Large intestine (tissue), 3 donors: ENCODE measurements at regions not wholly inside any gene's neighbourhood (a gene's known extent, or its start where the extent isn't known, plus 50 kb on each side); places are given as distances from the start of the nearest gene placed in this dataset.
A peak's percentile ranks its signal among the peaks of the same experiment; 100 is the strongest.

Experiments
- DNase-seq, 2 donors: peaks; one replicate each; pipeline versions ENCODE4 v3.0.0 to v3.0.0-alpha.2; 2013
- H3K27ac ChIP-seq: one replicate; pipeline ENCODE4 v1.5.1; 2013; ENCODE audit warnings: low read length
- H3K27me3 ChIP-seq: 2 replicates; pipeline ENCODE4 v1.6.1; 2013; ENCODE audit warnings: low read length; ENCODE audit not compliant: control insufficient read depth, insufficient read depth
- H3K36me3 ChIP-seq: 2 replicates; pipeline ENCODE4 v1.6.1; 2013; ENCODE audit warnings: low read length; ENCODE audit not compliant: control insufficient read depth, insufficient read depth
- H3K4me1 ChIP-seq: one replicate; pipeline ENCODE4 v1.6.1; 2013; ENCODE audit warnings: low read length; ENCODE audit not compliant: control insufficient read depth, insufficient read depth
- H3K4me3 ChIP-seq: one replicate; pipeline ENCODE4 v1.5.1; 2013; ENCODE audit warnings: low read length
- H3K9me3 ChIP-seq: one replicate; pipeline ENCODE4 v1.6.1; 2013; ENCODE audit warnings: mild to moderate bottlenecking, low read depth, low read length, moderate library complexity; ENCODE audit not compliant: control insufficient read depth
- WGBS: methylation state at CpG from one replicate; pipeline ENCODE4 v1.1.5; 2013; ENCODE audit warnings: low lambda C conversion rate; ENCODE audit not compliant: insufficient coverage; 5-methylcytosine and 5-hydroxymethylcytosine counted together

DNA sequence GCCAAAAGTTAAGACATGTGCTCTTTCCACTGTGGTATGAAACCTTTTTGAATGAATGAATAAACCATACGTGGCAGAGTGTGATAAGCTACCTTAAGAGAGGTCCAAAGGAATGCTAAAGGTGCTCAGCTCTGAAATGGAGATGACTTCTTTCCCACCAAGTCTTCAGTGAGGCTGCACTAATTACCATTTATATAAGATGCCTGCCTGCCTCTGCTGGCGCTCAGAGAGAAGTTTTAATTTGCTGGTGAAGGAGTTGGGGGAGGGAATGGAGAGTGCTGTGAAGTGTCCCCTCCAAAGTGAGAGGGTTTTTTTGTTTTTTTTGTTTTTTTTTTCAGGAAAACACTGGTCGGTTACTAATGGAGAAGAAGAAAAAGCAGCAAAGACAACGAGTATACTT is 559.0 kb downstream of the OMA1 start:
- Histone ChIP-seq H3K9me3 (no peaks in the 10 kb centered on the region), H3K36me3 (no peaks in the 10 kb centered on the region), H3K4me1 (no peaks in the 10 kb centered on the region), H3K27ac (no peak overlapping the region), H3K27me3 (no peaks in the 10 kb centered on the region), H3K4me3 (no peak overlapping the region)
- 66% methylated on average over 2 of the region's 4 CpGs for WGBS
- no peak for DNase-seq

DNA sequence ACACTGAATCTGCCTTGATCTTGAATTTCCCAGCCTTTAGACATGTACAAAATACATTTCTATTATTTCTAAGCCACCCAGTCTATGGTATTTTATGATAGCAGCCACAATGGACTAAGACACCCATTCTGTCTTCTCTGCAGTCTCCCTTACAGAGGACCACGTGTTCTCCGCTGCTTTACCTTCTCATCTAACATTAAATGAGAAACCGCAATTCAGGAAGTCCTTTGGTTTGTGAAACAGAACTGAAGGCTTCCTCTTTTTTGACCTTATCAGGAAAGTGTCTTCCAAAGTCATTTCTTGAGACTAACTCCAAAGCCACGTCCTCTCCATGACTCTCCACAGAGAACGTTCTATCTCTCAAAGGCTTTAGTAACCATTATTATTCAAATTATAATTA is 560.1 kb downstream of the OMA1 start:
- WGBS: 50% methylated on average over 3 of the region's 5 CpGs
- H3K36me3 ChIP-seq: no peaks in the 10 kb centered on the region
- no peaks in the 10 kb centered on the region for H3K9me3 ChIP-seq

GRCh38 chr1:57984277-57984676 is 560.4 kb upstream of the DAB1 start:
- Histone ChIP-seq H3K27me3 (no peaks in the 10 kb centered on the region), H3K4me3 (no peak overlapping the region), H3K4me1 (no peaks in the 10 kb centered on the region), H3K36me3 (no peaks in the 10 kb centered on the region), H3K27ac (no peak overlapping the region), H3K9me3 (no peaks in the 10 kb centered on the region)
- no peak for DNase-seq

More for the DNA sequence above, 560.1 kb downstream of the OMA1 start:
- no peak for DNase-seq
- no peak overlapping the region for H3K4me3 ChIP-seq
- H3K27ac ChIP-seq: no peak overlapping the region
- H3K4me1 ChIP-seq: no peaks in the 10 kb centered on the region
- H3K27me3 ChIP-seq: no peaks in the 10 kb centered on the region

DNA sequence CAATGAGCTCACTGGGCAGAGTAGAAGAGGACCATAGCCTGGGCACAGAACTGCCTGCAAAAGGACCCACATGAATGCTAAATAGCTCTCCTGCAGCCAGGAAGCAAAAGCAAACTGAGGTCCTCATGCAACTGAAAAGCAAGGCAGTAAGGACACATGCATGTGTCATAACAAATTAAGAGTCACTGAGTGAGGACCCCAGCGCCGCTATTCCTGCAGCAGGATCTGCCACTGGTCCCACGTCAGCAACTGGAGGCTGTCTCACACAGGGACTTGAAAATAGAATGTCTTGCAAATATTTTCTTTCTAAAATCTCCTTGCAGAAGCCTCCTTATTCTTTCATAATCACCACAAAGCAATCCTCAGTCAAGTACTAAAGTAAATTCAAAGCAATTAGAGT is 559.6 kb upstream of the DAB1 start:
- Histone ChIP-seq H3K4me1 (no peaks in the 10 kb centered on the region), H3K27ac (no peak overlapping the region), H3K27me3 (no peaks in the 10 kb centered on the region), H3K36me3 (no peaks in the 10 kb centered on the region), H3K4me3 (no peak overlapping the region), H3K9me3 (no peaks in the 10 kb centered on the region)
- WGBS: no CpG with 5 or more reads among the region's 3 CpGs
- no peak for DNase-seq

DNA sequence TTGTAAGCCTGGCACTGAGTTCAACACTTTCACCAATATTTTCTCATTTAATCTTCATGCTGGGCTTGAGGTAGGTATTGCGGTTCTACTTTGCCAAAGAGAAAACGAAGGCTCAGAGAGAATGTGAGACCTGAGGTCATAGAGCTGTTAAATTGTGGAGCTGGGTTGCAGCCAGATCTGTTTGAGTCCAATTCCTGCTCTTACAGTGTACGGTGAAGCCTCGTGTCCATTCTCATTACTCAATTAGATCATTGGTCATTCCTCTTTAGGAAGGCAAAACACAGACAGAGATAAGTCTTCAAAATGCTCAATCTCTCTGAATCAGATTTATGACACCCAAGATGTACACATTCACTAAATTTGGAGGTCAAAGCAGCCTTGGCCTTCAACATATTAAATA is 559.0 kb upstream of the DAB1 start:
- Histone ChIP-seq H3K4me1 (no peaks in the 10 kb centered on the region), H3K27me3 (no peaks in the 10 kb centered on the region), H3K4me3 (no peak overlapping the region), H3K36me3 (no peaks in the 10 kb centered on the region), H3K9me3 (no peaks in the 10 kb centered on the region), H3K27ac (no peak overlapping the region)
- DNase-seq: no peak
- no CpG with 5 or more reads among the region's 4 CpGs for WGBS

DNA sequence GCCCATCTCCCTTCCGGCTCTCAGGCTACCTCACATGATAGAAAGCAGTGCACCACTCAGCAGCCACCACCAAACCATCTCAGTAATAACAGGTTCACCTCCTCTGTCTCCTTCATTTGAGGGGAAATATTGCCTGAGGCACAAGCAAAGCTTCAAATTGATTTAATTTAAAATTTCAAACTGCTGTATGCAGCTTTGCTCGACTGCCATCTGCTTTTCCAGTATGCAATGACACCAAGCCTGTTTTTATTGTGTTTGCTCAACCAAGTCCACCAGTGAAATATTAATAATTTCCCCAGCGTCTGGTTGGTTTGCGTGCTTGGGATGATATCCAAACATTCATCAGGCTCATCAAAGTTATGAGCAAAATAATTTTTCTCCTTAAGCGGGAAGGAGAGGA is 552.4 kb upstream of the DAB1 start:
- DNase-seq: no peak
- Histone ChIP-seq H3K4me1 (no peaks in the 10 kb centered on the region), H3K36me3 (no peaks in the 10 kb centered on the region), H3K4me3 (no peak overlapping the region), H3K9me3 (no peaks in the 10 kb centered on the region), H3K27ac (no peak overlapping the region), H3K27me3 (peaks cover 1% of the 10 kb centered on the region)
- 67% methylated on average over 1 of the region's 5 CpGs for WGBS

DNA sequence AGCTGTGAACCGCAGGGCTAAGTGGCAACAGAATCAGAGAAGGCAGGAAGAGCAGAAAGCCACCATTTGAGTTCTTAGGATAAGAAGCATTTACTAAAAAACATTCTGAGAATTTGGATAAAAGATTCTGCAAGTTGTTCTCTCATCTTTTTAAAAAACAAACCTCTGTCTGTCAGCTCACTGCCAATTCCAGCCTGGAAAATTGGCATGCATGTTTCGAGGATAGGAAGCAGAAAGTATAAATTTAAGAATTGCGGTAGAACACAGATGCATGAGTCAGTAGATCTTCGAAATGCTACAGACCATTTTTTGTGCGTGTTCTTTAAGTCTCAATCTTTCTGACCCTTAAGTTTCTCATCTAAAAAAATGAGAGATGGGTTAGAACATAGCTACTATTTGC is 544.5 kb upstream of the DAB1 start:
- no peak overlapping the region for H3K27ac ChIP-seq
- no peak for DNase-seq
- no peaks in the 10 kb centered on the region for H3K9me3 ChIP-seq
- H3K4me3 ChIP-seq: no peak overlapping the region
- WGBS: 100% methylated on average over 1 of the region's 5 CpGs
- no peaks in the 10 kb centered on the region for H3K4me1 ChIP-seq
- H3K27me3 ChIP-seq: peaks cover 5% of the 10 kb centered on the region
- no peaks in the 10 kb centered on the region for H3K36me3 ChIP-seq

DNA sequence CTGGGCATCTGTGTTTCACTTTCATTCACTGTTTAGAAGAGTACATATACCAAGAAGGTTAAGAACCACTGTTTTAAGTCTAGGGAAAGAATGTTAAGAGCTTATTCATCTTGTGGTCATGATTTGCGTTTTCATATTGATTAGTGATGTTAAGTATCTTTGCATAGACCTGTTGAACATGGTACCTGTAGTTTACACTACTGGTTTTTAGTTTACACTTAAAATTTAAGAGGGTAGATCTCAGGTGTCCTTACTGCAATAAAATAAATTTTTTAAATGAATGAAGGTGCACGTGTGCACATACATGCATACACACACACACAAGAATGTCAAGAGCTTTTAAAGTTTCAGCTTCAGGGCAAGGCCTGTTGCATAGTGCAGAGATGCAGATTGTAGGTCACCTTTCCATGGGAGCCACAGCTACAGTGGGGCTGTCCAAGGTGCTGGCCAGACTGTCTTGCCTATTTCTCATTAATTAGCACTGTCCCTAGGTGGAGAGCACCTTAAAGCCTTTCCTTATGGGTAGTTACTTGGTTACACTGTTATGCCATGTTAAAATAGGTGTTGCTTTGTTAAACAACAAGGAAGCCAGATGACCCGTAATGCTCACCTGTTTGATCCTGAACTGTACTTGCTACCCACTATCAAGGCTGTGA is 543.0 kb upstream of the DAB1 start:
- Histone ChIP-seq H3K9me3 (no peaks in the 10 kb centered on the region), H3K4me1 (no peaks in the 10 kb centered on the region), H3K27ac (no peak overlapping the region), H3K36me3 (no peaks in the 10 kb centered on the region), H3K4me3 (no peak overlapping the region), H3K27me3 (peaks cover 5% of the 10 kb centered on the region)
- DNase-seq: peak in 1 of 2 donors; percentile 43
- WGBS: 20% methylated on average over 1 of the region's 3 CpGs

DNA sequence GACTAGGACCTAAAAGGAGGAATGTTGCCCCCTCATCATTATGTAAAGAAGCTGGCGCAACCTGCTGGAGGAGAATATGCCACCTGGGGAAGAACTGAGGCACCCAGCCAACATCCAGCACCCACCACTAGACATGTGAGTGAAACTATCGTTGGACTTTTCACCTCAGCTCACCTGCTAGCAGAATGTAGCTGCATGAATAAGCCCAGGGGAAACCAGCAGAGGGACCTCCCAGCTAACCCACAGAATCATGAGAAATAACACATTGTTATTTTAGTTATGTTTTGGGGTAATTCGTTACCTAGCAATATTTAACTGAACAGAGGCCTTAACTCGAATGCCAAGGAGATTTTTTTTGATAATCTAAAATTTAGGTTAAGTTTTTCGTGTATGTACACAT is 542.5 kb upstream of the DAB1 start:
- 72% methylated on average over 4 of the region's 5 CpGs for WGBS
- DNase-seq: no peak

GRCh38 chr1:57963581-57963980 is 539.7 kb upstream of the DAB1 start:
- Histone ChIP-seq H3K9me3 (no peaks in the 10 kb centered on the region), H3K4me3 (no peak overlapping the region), H3K36me3 (no peaks in the 10 kb centered on the region), H3K27ac (no peak overlapping the region), H3K4me1 (no peaks in the 10 kb centered on the region), H3K27me3 (no peaks in the 10 kb centered on the region)
- no CpG with 5 or more reads among the region's 6 CpGs for WGBS
- DNase-seq: no peak

More for the DNA sequence above, 542.5 kb upstream of the DAB1 start:
- Histone ChIP-seq H3K9me3 (no peaks in the 10 kb centered on the region), H3K36me3 (no peaks in the 10 kb centered on the region), H3K4me3 (no peak overlapping the region), H3K4me1 (no peaks in the 10 kb centered on the region), H3K27me3 (peaks cover 5% of the 10 kb centered on the region), H3K27ac (no peak overlapping the region)

GRCh38 chr1:57959531-57960241 is 535.8 kb upstream of the DAB1 start:
- H3K27me3 ChIP-seq: peaks cover 2% of the 10 kb centered on the region
- 52% methylated on average over 2 of the region's 8 CpGs for WGBS
- H3K9me3 ChIP-seq: no peaks in the 10 kb centered on the region
- DNase-seq: no peak
- no peaks in the 10 kb centered on the region for H3K4me1 ChIP-seq
- H3K4me3 ChIP-seq: no peak overlapping the region
- no peaks in the 10 kb centered on the region for H3K36me3 ChIP-seq
- H3K27ac ChIP-seq: no peak overlapping the region
